Bronchial epithelial cell (primary cell): ENCODE measurements at regions not wholly inside any gene's neighbourhood (a gene's known extent, or its start where the extent isn't known, plus 50 kb on each side); places are given as distances from the start of the nearest gene placed in this dataset.
A peak's percentile ranks its signal among the peaks of the same experiment; 100 is the strongest.

ENCODE experiments used
- DNase-seq: peaks from one replicate; pipeline ENCODE4 v3.0.0-alpha.2; 2010; ENCODE audit warnings: low read depth
- FAIRE-seq: peaks from 2 replicates; lab custom pipeline; 2011; peaks lifted over from hg19 to GRCh38; lab: Jason Lieb, UNC
- H3K27me3 ChIP-seq: 2 replicates; pipeline ENCODE4 v1.5.1; 2011; ENCODE audit warnings: low read length; ENCODE audit not compliant: control insufficient read depth, insufficient read depth
- H3K36me3 ChIP-seq: 2 replicates; pipeline ENCODE4 v1.5.1; 2011; ENCODE audit warnings: low read length; ENCODE audit not compliant: control insufficient read depth, insufficient read depth
- H3K4me3 ChIP-seq: 2 replicates; pipeline ENCODE4 v1.5.1; 2011; ENCODE audit warnings: mild to moderate bottlenecking, low read depth, low read length, control low read depth
- CTCF ChIP-seq: IDR thresholded peaks from 2 replicates; pipeline ENCODE4 v1.5.1; 2011; ENCODE audit warnings: mild to moderate bottlenecking, moderate library complexity, low read length, control low read depth, inconsistent platforms; ENCODE audit not compliant: insufficient read depth, severe bottlenecking

DNA sequence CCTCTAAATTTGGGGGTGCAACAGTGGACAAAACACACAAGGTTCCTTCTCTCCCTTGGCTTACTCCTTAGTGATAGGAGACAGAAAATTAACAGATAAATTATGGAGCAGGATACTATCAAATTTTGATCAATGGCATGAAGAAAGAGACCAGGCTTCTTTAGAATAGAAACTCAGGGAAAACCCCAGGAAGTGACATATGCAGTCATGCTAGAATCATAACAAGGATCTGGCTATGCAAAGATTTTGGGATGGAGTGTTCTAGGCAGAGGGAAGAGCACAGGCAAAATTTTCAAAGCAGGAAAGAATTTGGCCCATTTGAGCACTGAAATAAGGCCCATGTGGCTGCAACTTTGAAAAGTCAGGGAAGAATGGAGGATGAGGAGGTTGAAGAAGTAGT is 182.3 kb upstream of the PLEKHG7 start:
- TF ChIP-seq CTCF = no peak
- Histone ChIP-seq H3K36me3 (no peaks in the 10 kb centered on the region), H3K27me3 (no peaks in the 10 kb centered on the region), H3K4me3 (no peak overlapping the region)
- DNase-seq (no peak), FAIRE-seq (no peak)

GRCh38 chr12:92519284-92519683 is 183.5 kb upstream of the PLEKHG7 start:
- no peaks in the 10 kb centered on the region for H3K27me3 ChIP-seq
- no peak overlapping the region for H3K4me3 ChIP-seq
- DNase-seq (peak; percentile 54), FAIRE-seq (no peak)
- no peak for TF ChIP-seq CTCF
- H3K36me3 ChIP-seq = no peaks in the 10 kb centered on the region

- H3K36me3 ChIP-seq = no peaks in the 10 kb centered on the region
- no peak overlapping the region for H3K4me3 ChIP-seq
- TF ChIP-seq CTCF = no peak
- DNase-seq (no peak), FAIRE-seq (no peak)
- H3K27me3 ChIP-seq = no peaks in the 10 kb centered on the region
These were observed 184.7 kb upstream of the PLEKHG7 start for GRCh38 chr12:92518071-92518470.

GRCh38 chr12:92516277-92516600 is 186.6 kb upstream of the PLEKHG7 start:
- no peak for TF ChIP-seq CTCF
- no peaks in the 10 kb centered on the region for H3K36me3 ChIP-seq
- peak; percentile 76 for FAIRE-seq
- no peaks in the 10 kb centered on the region for H3K27me3 ChIP-seq
- peak; percentile 91 for DNase-seq
- no peak overlapping the region for H3K4me3 ChIP-seq

DNA sequence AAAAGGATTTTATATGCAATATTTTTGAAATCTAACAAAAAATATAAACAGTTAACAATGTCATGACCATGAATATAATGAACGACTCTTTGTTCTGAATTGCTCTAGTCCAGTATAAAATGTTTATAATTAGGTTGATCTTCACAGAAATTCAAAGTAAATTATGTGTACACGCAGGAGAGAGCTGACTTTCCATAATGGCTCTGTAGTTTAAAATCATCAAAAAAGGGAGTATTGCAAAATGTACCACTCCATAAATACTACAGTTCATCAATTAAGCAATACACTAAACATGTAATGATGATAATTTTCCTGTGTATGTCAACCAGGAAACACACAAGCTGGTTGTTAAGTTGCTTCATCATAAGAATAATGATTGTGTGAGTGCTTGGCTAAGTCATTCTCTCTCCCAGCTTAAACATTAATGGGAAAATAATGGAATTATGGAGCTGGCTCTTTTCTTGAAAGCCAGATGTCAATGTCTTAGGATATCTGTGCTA is 189.5 kb upstream of the PLEKHG7 start:
- Histone ChIP-seq H3K4me3 (no peak overlapping the region), H3K36me3 (no peaks in the 10 kb centered on the region), H3K27me3 (no peaks in the 10 kb centered on the region)
- DNase-seq = peak; percentile 28
- no peak for FAIRE-seq
- TF ChIP-seq CTCF = no peak

DNA sequence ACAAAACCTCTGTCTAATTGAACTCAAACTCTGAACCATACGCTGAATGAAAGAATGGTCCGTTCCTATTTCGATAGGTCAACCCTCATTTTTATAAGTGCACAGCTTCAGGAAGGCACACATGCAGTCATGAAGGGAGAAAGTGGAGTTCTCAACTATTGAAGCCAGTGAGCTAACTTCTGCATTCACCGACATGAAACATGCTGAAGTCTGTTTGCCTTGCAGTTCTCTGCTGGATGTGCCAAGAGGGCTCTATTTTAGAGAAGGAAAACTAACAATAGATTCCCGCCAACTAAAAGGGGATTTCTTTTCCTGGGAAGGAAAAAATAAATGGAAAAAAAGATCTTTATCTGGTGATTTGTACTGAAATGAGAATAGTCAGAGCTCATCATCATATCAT is 191.0 kb upstream of the PLEKHG7 start:
- no peak for FAIRE-seq
- Histone ChIP-seq H3K27me3 (no peaks in the 10 kb centered on the region), H3K36me3 (no peaks in the 10 kb centered on the region), H3K4me3 (no peak overlapping the region)
- DNase-seq = no peak
- no peak for TF ChIP-seq CTCF
